GM18873 (cell line): ENCODE measurements at regions not wholly inside any gene's neighbourhood (a gene's known extent, or its start where the extent isn't known, plus 50 kb on each side); places are given as distances from the start of the nearest gene placed in this dataset.
"Not testable (repeated sequence)": the region's sequence is repeated elsewhere in the genome, so short reads cannot be mapped to it uniquely, and the experiment has no call there.

Experiments used
- ATAC-seq: cut with Tn5 transposase; IDR thresholded peaks from one replicate; pipeline ENCODE4 v1.9.1; 2021; ENCODE audit warnings: mild to moderate bottlenecking, moderate library complexity, moderate number of reproducible peaks; ENCODE audit not compliant: unreplicated experiment, low FRiP score

GRCh38 chr4:103422467-103423219 is 224.5 kb upstream of the CENPE start:
- no peak for ATAC-seq

- ATAC-seq, result no peak
Observed at GRCh38 chr4:103415801-103416200, 217.7 kb upstream of the CENPE start.

GRCh38 chr4:103412646-103413045 is 214.5 kb upstream of the CENPE start:
- not testable (repeated sequence) for ATAC-seq

- ATAC-seq, result no peak
Observed at GRCh38 chr4:103410386-103410785, 212.2 kb upstream of the CENPE start.

- no peak for ATAC-seq
Observed at GRCh38 chr4:103405415-103405814, 207.3 kb upstream of the CENPE start.

GRCh38 chr4:103403619-103404018 is 205.5 kb upstream of the CENPE start:
- ATAC-seq, result no peak

GRCh38 chr4:103402198-103402597 is 204.1 kb upstream of the CENPE start:
- ATAC-seq, result no peak

GRCh38 chr4:103400405-103400804 is 202.3 kb upstream of the CENPE start:
- ATAC-seq, result peak; percentile 43

- no peak for ATAC-seq
Observed at GRCh38 chr4:103397541-103397940, 199.4 kb upstream of the CENPE start.

GRCh38 chr4:103387508-103388011 is 189.4 kb upstream of the CENPE start:
- not testable (repeated sequence) for ATAC-seq

GRCh38 chr4:103385565-103385964 is 187.4 kb upstream of the CENPE start:
- ATAC-seq, result not testable (repeated sequence)

GRCh38 chr4:103375278-103375677 is 177.1 kb upstream of the CENPE start:
- no peak for ATAC-seq

GRCh38 chr4:103374758-103375157 is 176.6 kb upstream of the CENPE start:
- ATAC-seq, result no peak

GRCh38 chr4:103374306-103374705 is 176.2 kb upstream of the CENPE start:
- ATAC-seq, result no peak

- no peak for ATAC-seq
Observed at GRCh38 chr4:103372002-103372558, 173.9 kb upstream of the CENPE start.

GRCh38 chr4:103370336-103370735 is 172.2 kb upstream of the CENPE start:
- ATAC-seq, result no peak

GRCh38 chr4:103365285-103365684 is 167.1 kb upstream of the CENPE start:
- ATAC-seq, result no peak

- no peak for ATAC-seq
Observed at GRCh38 chr4:103364083-103364482, 165.9 kb upstream of the CENPE start.

GRCh38 chr4:103361926-103362325 is 163.8 kb upstream of the CENPE start:
- ATAC-seq, result no peak

- no peak for ATAC-seq
Observed at GRCh38 chr4:103359900-103360299, 161.8 kb upstream of the CENPE start.

GRCh38 chr4:103354006-103354405 is 155.9 kb upstream of the CENPE start:
- ATAC-seq, result no peak

- no peak for ATAC-seq
Observed at GRCh38 chr4:103329642-103330041, 131.5 kb upstream of the CENPE start.
